Liver (tissue), 8 donors: ENCODE measurements at regions not wholly inside any gene's neighbourhood (a gene's known extent, or its start where the extent isn't known, plus 50 kb on each side); places are given as distances from the start of the nearest gene placed in this dataset.

Source experiments
- DNase-seq: peaks from one replicate; pipeline ENCODE4 v3.0.0-alpha.2; 2017; ENCODE audit warnings: low spot score
- H3K27ac ChIP-seq, 2 donors: one replicate each; pipeline ENCODE4 v1.7.0; 2013; ENCODE audit warnings: inconsistent platforms in 2 of 2, low read length in 2 of 2, control low read depth in 1 of 2, low read depth in 1 of 2, mild to moderate bottlenecking in 1 of 2
- H3K27me3 ChIP-seq, 4 donors: one replicate each; pipeline versions ENCODE4 v1.6.1 to v1.7.0; 2013; ENCODE audit warnings: low read length in 3 of 4, inconsistent platforms in 1 of 4, mild to moderate bottlenecking in 1 of 4, moderate library complexity in 1 of 4; ENCODE audit not compliant: control insufficient read depth in 4 of 4, insufficient read depth in 4 of 4
- H3K36me3 ChIP-seq, 4 donors: one replicate each; pipeline versions ENCODE4 v1.6.1 to v1.7.0; 2013; ENCODE audit warnings: low read length in 3 of 4, mild to moderate bottlenecking in 3 of 4, low read depth in 1 of 4, moderate library complexity in 1 of 4; ENCODE audit not compliant: control insufficient read depth in 4 of 4, insufficient read depth in 3 of 4
- H3K4me1 ChIP-seq, 4 donors: one replicate each; pipeline versions ENCODE4 v1.6.1 to v1.7.0; 2013; ENCODE audit warnings: low read length in 3 of 4, mild to moderate bottlenecking in 3 of 4, moderate library complexity in 1 of 4; ENCODE audit not compliant: control insufficient read depth in 4 of 4, insufficient read depth in 4 of 4
- H3K4me3 ChIP-seq, 3 donors: one replicate each; pipeline versions ENCODE4 v1.6.1 to v1.7.0; 2013; ENCODE audit warnings: low read length in 3 of 3, control low read depth in 1 of 3, low read depth in 1 of 3, mild to moderate bottlenecking in 1 of 3
- H3K9ac ChIP-seq, 2 donors: one replicate each; pipeline ENCODE4 v1.7.0; 2013; ENCODE audit warnings: low read length in 2 of 2, mild to moderate bottlenecking in 2 of 2, moderate library complexity in 2 of 2, control low read depth in 1 of 2, low read depth in 1 of 2
- H3K9me3 ChIP-seq, 4 donors: one replicate each; pipeline versions ENCODE4 v1.6.1 to v1.7.0; 2013; ENCODE audit warnings: low read length in 3 of 4; ENCODE audit not compliant: control insufficient read depth in 4 of 4
- FOXA1 ChIP-seq: IDR thresholded peaks from 2 replicates; pipeline ENCODE4 v1.6.1; 2016; ENCODE audit warnings: antibody characterized with exemption
- FOXA2 ChIP-seq: IDR thresholded peaks from 2 replicates; pipeline ENCODE4 v1.6.1; 2016; ENCODE audit warnings: antibody characterized with exemption
- GABPA ChIP-seq, 2 donors: IDR thresholded peaks in 1 of 2; conservative IDR thresholded peaks in 1 of 2; 2 replicates each; pipeline ENCODE4 v1.6.1; 2016; ENCODE audit warnings: antibody characterized with exemption in 2 of 2, mild to moderate bottlenecking in 1 of 2, moderate library complexity in 1 of 2
- HNF4A ChIP-seq, 2 donors: conservative IDR thresholded peaks; 2 replicates each; pipeline ENCODE4 v1.6.1; 2016; ENCODE audit warnings: antibody characterized with exemption in 2 of 2, mild to moderate bottlenecking in 2 of 2
- HNF4G ChIP-seq: IDR thresholded peaks from 2 replicates; pipeline ENCODE4 v1.6.1; 2016; ENCODE audit warnings: antibody characterized with exemption
- RAD21 ChIP-seq, 2 donors: IDR thresholded peaks; 2 replicates each; pipeline ENCODE4 v1.6.1; 2016; ENCODE audit warnings: antibody characterized with exemption in 2 of 2, mild to moderate bottlenecking in 2 of 2
- RXRA ChIP-seq, 2 donors: IDR thresholded peaks; 2 replicates each; pipeline ENCODE4 v1.6.1; 2017 to 2018; ENCODE audit warnings: antibody characterized with exemption in 2 of 2, mild to moderate bottlenecking in 1 of 2
- SP1 ChIP-seq: IDR thresholded peaks from 2 replicates; pipeline ENCODE4 v1.6.1; 2018; ENCODE audit warnings: antibody characterized with exemption, mild to moderate bottlenecking
- TAF1 ChIP-seq: conservative IDR thresholded peaks from 2 replicates; pipeline ENCODE4 v1.6.1; 2016; ENCODE audit warnings: antibody characterized with exemption, mild to moderate bottlenecking
- WGBS: extraction: QIAGEN DNeasy Blood & Tissue Kit; methylation state at CpG from one replicate; pipeline ENCODE4 v1.1.7; 2013; 5-methylcytosine and 5-hydroxymethylcytosine counted together
- TF ChIP-seq, protein P1 (sequence below): IDR thresholded peaks from 2 replicates; pipeline ENCODE4 v1.6.1; 2016; ENCODE audit warnings: antibody characterized with exemption, mild to moderate bottlenecking
- TF ChIP-seq, protein P2 (sequence below): fragments of 150-350 bp; IDR thresholded peaks from 2 replicates; pipeline ENCODE4 v1.5.1; 2017; ENCODE audit warnings: improper control_type of control experiment, low read depth, low read length; ENCODE audit not compliant: missing input control
- TF ChIP-seq, protein P3 (sequence below): IDR thresholded peaks from 2 replicates; pipeline ENCODE4 v1.6.1; 2016; ENCODE audit warnings: antibody characterized with exemption
- TF ChIP-seq, protein P4 (sequence below): IDR thresholded peaks from 2 replicates; pipeline ENCODE4 v1.6.1; 2016; ENCODE audit warnings: antibody characterized with exemption
- TF ChIP-seq, protein P5 (sequence below): IDR thresholded peaks from 2 replicates; pipeline ENCODE4 v1.6.1; 2016; ENCODE audit warnings: antibody characterized with exemption
- donor health status: healthy.
- donor health status: healthy.
- donor health status: healthy.
- donor health status: healthy.
- donor health status: healthy.

DNA sequence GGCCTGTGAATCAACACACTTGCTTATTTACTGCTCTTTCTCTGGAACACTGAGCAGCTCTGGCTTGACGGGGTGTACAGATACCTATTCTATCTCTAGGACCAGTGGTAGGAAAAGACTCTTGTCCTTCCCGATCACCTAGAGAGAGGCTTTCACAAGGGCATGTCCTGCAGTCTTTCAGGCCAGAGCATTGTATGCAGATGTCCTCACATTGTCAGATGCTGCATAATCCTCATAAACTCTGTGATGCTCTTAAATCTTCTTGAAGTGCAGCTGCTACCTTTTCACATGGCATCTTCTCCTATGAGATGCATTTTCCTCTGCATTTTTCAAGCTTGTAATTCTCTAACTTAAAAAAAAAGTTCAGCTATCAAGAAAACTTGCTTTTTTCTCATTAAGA is 369.4 kb downstream of the OLFM4 start:
- Histone ChIP-seq H3K4me1 (no peaks in the 10 kb centered on the region), H3K9ac (no peak overlapping the region), H3K4me3 (no peak overlapping the region), H3K36me3 (no peaks in the 10 kb centered on the region), H3K27ac (no peak overlapping the region), H3K27me3 (peaks cover 0 to 5% (median 0%) of the 10 kb centered on the region in 4 donors), H3K9me3 (no peaks in the 10 kb centered on the region)
- TF ChIP-seq, protein P1, sequence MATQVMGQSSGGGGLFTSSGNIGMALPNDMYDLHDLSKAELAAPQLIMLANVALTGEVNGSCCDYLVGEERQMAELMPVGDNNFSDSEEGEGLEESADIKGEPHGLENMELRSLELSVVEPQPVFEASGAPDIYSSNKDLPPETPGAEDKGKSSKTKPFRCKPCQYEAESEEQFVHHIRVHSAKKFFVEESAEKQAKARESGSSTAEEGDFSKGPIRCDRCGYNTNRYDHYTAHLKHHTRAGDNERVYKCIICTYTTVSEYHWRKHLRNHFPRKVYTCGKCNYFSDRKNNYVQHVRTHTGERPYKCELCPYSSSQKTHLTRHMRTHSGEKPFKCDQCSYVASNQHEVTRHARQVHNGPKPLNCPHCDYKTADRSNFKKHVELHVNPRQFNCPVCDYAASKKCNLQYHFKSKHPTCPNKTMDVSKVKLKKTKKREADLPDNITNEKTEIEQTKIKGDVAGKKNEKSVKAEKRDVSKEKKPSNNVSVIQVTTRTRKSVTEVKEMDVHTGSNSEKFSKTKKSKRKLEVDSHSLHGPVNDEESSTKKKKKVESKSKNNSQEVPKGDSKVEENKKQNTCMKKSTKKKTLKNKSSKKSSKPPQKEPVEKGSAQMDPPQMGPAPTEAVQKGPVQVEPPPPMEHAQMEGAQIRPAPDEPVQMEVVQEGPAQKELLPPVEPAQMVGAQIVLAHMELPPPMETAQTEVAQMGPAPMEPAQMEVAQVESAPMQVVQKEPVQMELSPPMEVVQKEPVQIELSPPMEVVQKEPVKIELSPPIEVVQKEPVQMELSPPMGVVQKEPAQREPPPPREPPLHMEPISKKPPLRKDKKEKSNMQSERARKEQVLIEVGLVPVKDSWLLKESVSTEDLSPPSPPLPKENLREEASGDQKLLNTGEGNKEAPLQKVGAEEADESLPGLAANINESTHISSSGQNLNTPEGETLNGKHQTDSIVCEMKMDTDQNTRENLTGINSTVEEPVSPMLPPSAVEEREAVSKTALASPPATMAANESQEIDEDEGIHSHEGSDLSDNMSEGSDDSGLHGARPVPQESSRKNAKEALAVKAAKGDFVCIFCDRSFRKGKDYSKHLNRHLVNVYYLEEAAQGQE = no peak
- no peak for TF ChIP-seq FOXA1
- TF ChIP-seq, protein P2, sequence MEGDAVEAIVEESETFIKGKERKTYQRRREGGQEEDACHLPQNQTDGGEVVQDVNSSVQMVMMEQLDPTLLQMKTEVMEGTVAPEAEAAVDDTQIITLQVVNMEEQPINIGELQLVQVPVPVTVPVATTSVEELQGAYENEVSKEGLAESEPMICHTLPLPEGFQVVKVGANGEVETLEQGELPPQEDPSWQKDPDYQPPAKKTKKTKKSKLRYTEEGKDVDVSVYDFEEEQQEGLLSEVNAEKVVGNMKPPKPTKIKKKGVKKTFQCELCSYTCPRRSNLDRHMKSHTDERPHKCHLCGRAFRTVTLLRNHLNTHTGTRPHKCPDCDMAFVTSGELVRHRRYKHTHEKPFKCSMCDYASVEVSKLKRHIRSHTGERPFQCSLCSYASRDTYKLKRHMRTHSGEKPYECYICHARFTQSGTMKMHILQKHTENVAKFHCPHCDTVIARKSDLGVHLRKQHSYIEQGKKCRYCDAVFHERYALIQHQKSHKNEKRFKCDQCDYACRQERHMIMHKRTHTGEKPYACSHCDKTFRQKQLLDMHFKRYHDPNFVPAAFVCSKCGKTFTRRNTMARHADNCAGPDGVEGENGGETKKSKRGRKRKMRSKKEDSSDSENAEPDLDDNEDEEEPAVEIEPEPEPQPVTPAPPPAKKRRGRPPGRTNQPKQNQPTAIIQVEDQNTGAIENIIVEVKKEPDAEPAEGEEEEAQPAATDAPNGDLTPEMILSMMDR = no peak
- TF ChIP-seq HNF4A (conservative IDR thresholded peaks at IDR 0.05) = no peak
- TF ChIP-seq RAD21 (IDR thresholded peaks at IDR 0.05) = no peak
- TF ChIP-seq, protein P3, sequence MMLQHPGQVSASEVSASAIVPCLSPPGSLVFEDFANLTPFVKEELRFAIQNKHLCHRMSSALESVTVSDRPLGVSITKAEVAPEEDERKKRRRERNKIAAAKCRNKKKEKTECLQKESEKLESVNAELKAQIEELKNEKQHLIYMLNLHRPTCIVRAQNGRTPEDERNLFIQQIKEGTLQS = no peak
- TF ChIP-seq, protein P4, sequence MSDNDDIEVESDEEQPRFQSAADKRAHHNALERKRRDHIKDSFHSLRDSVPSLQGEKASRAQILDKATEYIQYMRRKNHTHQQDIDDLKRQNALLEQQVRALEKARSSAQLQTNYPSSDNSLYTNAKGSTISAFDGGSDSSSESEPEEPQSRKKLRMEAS = no peak
- no peak for TF ChIP-seq SP1
- no peak for DNase-seq
- WGBS = 67% methylated on average over 2 of the region's 2 CpGs

DNA sequence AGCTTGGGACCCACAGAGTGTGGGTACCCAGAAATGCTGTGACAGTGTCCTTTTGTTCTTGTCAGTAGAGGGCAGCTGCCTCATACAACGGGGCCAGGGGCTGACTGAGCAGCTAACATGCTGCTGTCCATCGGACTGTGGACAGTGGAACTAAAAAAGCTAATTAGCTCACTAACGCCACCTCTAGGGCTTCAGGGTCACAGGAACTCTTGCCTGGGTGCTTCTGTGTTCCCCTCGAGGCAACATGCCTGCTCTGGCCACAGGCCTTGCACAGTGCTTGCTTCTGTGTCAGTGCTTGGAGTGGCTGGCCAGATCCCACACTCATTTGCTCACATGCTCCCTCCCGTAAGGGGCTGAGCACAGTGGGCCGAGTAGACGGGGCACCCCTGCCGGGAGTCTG is 377.0 kb downstream of the OLFM4 start:
- H3K4me1 ChIP-seq = no peaks in the 10 kb centered on the region
- no peak for DNase-seq
- no peak overlapping the region for H3K4me3 ChIP-seq
- no peak overlapping the region for H3K27ac ChIP-seq
- no peak overlapping the region for H3K9ac ChIP-seq
- H3K9me3 ChIP-seq = no peaks in the 10 kb centered on the region
- H3K36me3 ChIP-seq = no peaks in the 10 kb centered on the region
- WGBS = 75% methylated on average over 8 of the region's 8 CpGs
- TF ChIP-seq FOXA2 (no peak), TAF1 (no peak), FOXA1 (no peak), RXRA (IDR thresholded peaks at IDR 0.05) (no peak), HNF4G (no peak), GABPA (IDR thresholded peaks at IDR 0.05 in 1 of 2, conservative IDR thresholded peaks at IDR 0.05 in 1 of 2) (no peak)
- TF ChIP-seq, protein P1 = no peak
- TF ChIP-seq, protein P2 = no peak
- TF ChIP-seq, protein P5, sequence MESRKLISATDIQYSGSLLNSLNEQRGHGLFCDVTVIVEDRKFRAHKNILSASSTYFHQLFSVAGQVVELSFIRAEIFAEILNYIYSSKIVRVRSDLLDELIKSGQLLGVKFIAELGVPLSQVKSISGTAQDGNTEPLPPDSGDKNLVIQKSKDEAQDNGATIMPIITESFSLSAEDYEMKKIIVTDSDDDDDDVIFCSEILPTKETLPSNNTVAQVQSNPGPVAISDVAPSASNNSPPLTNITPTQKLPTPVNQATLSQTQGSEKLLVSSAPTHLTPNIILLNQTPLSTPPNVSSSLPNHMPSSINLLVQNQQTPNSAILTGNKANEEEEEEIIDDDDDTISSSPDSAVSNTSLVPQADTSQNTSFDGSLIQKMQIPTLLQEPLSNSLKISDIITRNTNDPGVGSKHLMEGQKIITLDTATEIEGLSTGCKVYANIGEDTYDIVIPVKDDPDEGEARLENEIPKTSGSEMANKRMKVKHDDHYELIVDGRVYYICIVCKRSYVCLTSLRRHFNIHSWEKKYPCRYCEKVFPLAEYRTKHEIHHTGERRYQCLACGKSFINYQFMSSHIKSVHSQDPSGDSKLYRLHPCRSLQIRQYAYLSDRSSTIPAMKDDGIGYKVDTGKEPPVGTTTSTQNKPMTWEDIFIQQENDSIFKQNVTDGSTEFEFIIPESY = no peak
- H3K27me3 ChIP-seq = no peaks in the 10 kb centered on the region
